Chondrocyte (in vitro differentiated cells): ENCODE measurements at regions not wholly inside any gene's neighbourhood (a gene's known extent, or its start where the extent isn't known, plus 50 kb on each side); places are given as distances from the start of the nearest gene placed in this dataset.

ENCODE experiments used
- DNase-seq: peaks from one replicate; pipeline ENCODE4 v3.0.0; 2021; ENCODE audit warnings: mixed read lengths, low spot score
- H3K27ac Mint-ChIP-seq: one replicate; pipeline ENCODE4 v1.8.0; 2021; ENCODE audit warnings: mild to moderate bottlenecking, moderate library complexity, mixed read lengths; ENCODE audit not compliant: unreplicated experiment
- H3K27me3 Mint-ChIP-seq: 2 replicates; pipeline ENCODE4 v1.8.0; 2021; ENCODE audit warnings: low read depth, mixed read lengths
- H3K36me3 Mint-ChIP-seq: 2 replicates; pipeline ENCODE4 v1.8.0; 2021; ENCODE audit warnings: low read depth, mixed read lengths
- H3K4me1 Mint-ChIP-seq: 2 replicates; pipeline ENCODE4 v1.8.0; 2021; ENCODE audit warnings: low read depth, mild to moderate bottlenecking, mixed read lengths
- H3K4me3 Mint-ChIP-seq: one replicate; pipeline ENCODE4 v1.8.0; 2021; ENCODE audit warnings: mild to moderate bottlenecking, moderate library complexity, mixed read lengths; ENCODE audit not compliant: unreplicated experiment
- H3K9me3 Mint-ChIP-seq: 2 replicates; pipeline ENCODE4 v1.8.0; 2021; ENCODE audit warnings: low read depth, mixed read lengths
- TF ChIP-seq, protein P1 (sequence below): fragments of 200-600 bp; sonication (generic); IDR thresholded peaks from 2 replicates; pipeline ENCODE4 v1.5.0; 2021; ENCODE audit warnings: antibody characterized with exemption, mild to moderate bottlenecking, moderate library complexity

DNA sequence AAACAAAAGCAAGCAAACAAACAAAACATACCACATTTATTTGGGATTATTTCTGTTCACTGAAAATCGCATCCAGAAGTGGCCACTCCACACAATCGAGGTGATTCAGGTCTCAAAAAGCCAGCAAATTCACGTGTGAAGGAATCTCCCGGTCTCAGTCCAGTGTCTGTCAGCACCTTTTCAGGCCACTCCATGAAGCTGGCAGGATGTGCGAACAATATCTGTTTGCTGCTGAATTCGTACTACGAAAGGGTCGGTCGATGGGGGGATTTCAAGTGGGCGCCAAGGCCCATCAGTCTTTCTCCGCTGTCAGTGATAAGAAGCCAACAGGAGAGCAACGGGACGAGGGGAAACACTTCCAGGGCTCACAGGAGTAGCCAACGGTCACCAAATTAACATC, 505.1 kb downstream of the IRX1 start:
- no peaks in the 10 kb centered on the region for H3K36me3 Mint-ChIP-seq
- H3K4me1 Mint-ChIP-seq: peaks cover 12% of the 10 kb centered on the region
- no peak overlapping the region for H3K4me3 Mint-ChIP-seq
- H3K27ac Mint-ChIP-seq: no peak overlapping the region
- H3K9me3 Mint-ChIP-seq: no peaks in the 10 kb centered on the region
- H3K27me3 Mint-ChIP-seq: peaks cover 2% of the 10 kb centered on the region
- TF ChIP-seq, protein P1, sequence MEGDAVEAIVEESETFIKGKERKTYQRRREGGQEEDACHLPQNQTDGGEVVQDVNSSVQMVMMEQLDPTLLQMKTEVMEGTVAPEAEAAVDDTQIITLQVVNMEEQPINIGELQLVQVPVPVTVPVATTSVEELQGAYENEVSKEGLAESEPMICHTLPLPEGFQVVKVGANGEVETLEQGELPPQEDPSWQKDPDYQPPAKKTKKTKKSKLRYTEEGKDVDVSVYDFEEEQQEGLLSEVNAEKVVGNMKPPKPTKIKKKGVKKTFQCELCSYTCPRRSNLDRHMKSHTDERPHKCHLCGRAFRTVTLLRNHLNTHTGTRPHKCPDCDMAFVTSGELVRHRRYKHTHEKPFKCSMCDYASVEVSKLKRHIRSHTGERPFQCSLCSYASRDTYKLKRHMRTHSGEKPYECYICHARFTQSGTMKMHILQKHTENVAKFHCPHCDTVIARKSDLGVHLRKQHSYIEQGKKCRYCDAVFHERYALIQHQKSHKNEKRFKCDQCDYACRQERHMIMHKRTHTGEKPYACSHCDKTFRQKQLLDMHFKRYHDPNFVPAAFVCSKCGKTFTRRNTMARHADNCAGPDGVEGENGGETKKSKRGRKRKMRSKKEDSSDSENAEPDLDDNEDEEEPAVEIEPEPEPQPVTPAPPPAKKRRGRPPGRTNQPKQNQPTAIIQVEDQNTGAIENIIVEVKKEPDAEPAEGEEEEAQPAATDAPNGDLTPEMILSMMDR: no peak
- DNase-seq: no peak

DNA sequence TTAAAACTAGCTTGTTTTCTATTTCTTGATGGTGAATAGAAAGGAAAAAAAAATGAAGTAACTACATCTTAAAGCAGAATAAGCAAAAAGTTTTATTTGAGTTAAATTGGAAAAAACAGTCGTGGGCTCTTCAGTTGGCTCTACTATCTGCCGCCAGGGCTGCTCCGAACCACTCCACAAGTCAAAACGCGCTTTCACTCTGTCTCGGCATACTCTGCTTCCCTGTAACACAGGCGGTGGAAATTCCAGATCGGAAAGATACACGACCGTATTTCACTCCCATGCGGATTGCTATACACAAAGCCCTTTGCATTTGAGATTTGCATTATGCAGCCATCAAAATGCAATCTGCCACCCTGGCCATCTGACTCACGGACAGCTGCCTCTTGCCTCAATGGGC, 505.6 kb downstream of the IRX1 start:
- Mint-ChIP-seq H3K27ac (no peak overlapping the region), H3K36me3 (no peaks in the 10 kb centered on the region), H3K27me3 (peaks cover 4% of the 10 kb centered on the region), H3K9me3 (no peaks in the 10 kb centered on the region), H3K4me3 (no peak overlapping the region), H3K4me1 (peaks cover 11% of the 10 kb centered on the region)
- no peak for DNase-seq
- TF ChIP-seq, protein P1: no peak

DNA sequence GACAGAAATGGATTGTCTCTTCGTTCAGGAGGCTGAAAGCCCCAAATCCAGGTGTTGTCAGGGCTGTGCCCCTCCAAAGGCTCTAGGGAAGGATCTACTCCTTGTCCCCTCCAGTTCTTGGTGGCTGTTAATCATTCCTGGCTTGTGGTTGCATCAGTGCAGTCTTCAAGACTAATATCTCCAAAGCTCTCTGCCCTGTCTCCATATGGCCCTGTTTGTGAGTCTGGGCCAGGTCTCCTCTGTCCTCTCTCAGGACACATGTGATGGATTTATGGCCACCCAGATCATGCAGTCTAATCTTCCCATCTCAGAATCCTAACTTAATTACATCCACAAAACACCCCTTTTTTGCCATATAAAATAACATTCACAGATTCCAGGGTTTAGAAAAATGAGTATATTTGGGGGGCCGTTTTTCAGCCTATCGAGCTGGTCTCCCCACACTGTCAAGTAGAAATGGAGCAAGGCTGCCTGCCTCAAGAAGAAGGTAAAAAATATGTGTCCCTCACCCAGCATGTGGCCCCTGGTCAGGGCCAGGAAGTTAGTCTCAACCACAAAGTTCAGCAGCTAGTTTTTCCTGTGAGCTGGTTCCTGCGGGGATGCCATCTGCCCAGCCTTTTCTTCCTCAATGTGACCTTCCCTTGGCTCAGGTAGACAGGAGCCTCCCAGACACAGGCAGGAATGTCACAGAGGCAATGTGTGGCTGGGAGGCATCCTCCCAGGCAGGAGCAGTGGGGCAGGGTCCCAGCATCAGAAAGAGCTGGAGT, 509.4 kb downstream of the IRX1 start:
- Mint-ChIP-seq H3K27me3 (peaks cover 3% of the 10 kb centered on the region), H3K4me1 (no peaks in the 10 kb centered on the region), H3K36me3 (no peaks in the 10 kb centered on the region), H3K27ac (no peak overlapping the region), H3K9me3 (no peaks in the 10 kb centered on the region), H3K4me3 (no peak overlapping the region)
- no peak for DNase-seq
- TF ChIP-seq, protein P1: no peak

DNA sequence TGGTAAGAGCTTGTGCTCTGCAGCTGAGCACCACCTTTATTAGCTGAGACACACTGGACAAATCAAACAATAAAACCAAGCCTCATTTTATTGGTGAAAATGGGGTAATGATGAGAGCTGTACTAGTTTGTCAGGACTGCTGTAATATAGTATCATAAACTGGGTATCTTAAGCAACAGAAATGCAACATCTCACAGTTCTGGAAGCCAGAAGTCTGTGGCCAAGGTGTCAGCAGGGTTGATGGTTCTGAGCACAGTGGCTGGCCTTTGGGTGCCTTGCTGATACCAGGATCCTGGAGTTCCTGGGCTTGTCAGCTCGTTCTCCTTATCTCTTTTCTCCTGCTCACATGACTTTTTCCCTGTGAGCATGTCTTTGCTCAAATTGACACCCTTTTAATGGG, 513.1 kb downstream of the IRX1 start:
- H3K4me1 Mint-ChIP-seq: no peaks in the 10 kb centered on the region
- no peaks in the 10 kb centered on the region for H3K36me3 Mint-ChIP-seq
- no peak overlapping the region for H3K4me3 Mint-ChIP-seq
- peaks cover 3% of the 10 kb centered on the region for H3K27me3 Mint-ChIP-seq
- H3K9me3 Mint-ChIP-seq: no peaks in the 10 kb centered on the region
- TF ChIP-seq, protein P1: no peak
- DNase-seq: no peak
- no peak overlapping the region for H3K27ac Mint-ChIP-seq

DNA sequence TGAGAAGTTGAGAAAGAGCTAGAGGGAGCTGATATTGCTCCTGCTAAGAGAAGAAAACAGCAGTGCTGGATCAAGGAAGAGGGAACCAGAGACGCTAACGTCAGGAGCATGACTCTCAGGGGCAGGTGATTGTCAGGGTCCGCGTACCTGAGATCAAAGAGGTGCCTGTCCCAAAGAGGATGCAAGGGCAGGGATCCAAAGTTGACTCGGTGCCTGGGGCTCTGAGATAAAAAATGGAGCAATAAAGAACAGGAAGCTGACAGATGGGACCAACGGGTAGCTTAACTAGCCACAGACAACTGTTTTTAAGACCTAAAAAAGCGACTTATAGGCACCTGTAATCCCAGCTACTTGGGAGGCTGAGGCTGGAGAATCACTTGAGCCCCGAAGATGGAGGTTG, 517.8 kb downstream of the IRX1 start:
- Mint-ChIP-seq H3K4me1 (no peaks in the 10 kb centered on the region), H3K9me3 (no peaks in the 10 kb centered on the region), H3K36me3 (no peaks in the 10 kb centered on the region), H3K27me3 (no peaks in the 10 kb centered on the region), H3K4me3 (no peak overlapping the region), H3K27ac (no peak overlapping the region)
- TF ChIP-seq, protein P1: no peak
- DNase-seq: no peak
